Lower lobe of right lung (tissue), 2 donors: ENCODE measurements at regions not wholly inside any gene's neighbourhood (a gene's known extent, or its start where the extent isn't known, plus 50 kb on each side); places are given as distances from the start of the nearest gene placed in this dataset.
"Not testable (repeated sequence)": the region's sequence is repeated elsewhere in the genome, so short reads cannot be mapped to it uniquely, and the experiment has no call there.

Experiments used
- ATAC-seq, 2 donors: fragments of 200-7000 bp; cut with Tn5 transposase; one replicate each; pipeline ENCODE4 v1.9.1; 2020 to 2022; ENCODE audit warnings: mild to moderate bottlenecking in 2 of 2, moderate library complexity in 2 of 2
- DNase-seq: peaks from one replicate; pipeline ENCODE4 v3.0.0-alpha.2; 2020
- H3K27ac ChIP-seq: fragments of 200-600 bp; one replicate; pipeline ENCODE4 v1.8.0; 2022
- H3K27me3 ChIP-seq: fragments of 200-600 bp; one replicate; pipeline ENCODE4 v1.8.0; 2022; ENCODE audit warnings: low read depth
- H3K36me3 ChIP-seq: fragments of 200-600 bp; one replicate; pipeline ENCODE4 v1.8.0; 2022; ENCODE audit warnings: mild to moderate bottlenecking
- H3K4me1 ChIP-seq: fragments of 200-600 bp; one replicate; pipeline ENCODE4 v1.8.0; 2022
- H3K4me3 ChIP-seq: fragments of 200-600 bp; one replicate; pipeline ENCODE4 v1.8.0; 2022; ENCODE audit warnings: mild to moderate bottlenecking
- H3K9me3 ChIP-seq: fragments of 200-600 bp; one replicate; pipeline ENCODE4 v1.8.0; 2022
- CTCF ChIP-seq: fragments of 200-600 bp; IDR thresholded peaks from one replicate; pipeline ENCODE4 v1.8.0; 2022; ENCODE audit warnings: antibody characterized with exemption, mild to moderate bottlenecking
- intact Hi-C: fragments of 100-400 bp; cut with DNase I; formaldehyde crosslinking; loops from one replicate; pipeline ENCODE4 v1.11.0; 2022
- donor health status: DM: no; HTN: yes; CAD: no; lungs with severe emphysema.

DNA sequence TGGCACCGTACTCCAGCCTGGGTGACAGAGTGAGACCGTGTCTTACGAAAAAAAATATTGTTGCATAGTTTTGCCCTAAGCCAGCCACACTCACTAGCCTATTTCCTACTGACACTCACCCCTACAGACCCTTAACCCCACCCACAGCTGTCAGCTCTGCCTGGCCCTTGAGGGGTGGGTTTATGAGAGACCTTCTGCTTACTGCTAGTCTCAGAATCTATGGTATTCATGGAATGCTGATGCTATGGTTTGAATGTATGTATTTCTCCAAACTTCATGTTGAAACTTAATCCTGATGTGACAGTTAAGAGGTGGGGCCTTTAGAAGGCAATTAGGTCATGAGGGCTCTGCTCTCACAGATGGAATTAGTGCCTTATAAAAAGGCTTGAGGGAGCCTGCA, 79.2 kb upstream of the LRCH1 start:
- H3K36me3 ChIP-seq, result no peaks in the 10 kb centered on the region
- no peak for TF ChIP-seq CTCF
- no peaks in the 10 kb centered on the region for H3K4me1 ChIP-seq
- H3K27ac ChIP-seq, result no peak overlapping the region
- no peak for ATAC-seq
- DNase-seq, result no peak
- H3K27me3 ChIP-seq, result no peaks in the 10 kb centered on the region
- H3K4me3 ChIP-seq, result no peak overlapping the region
- H3K9me3 ChIP-seq, result no peaks in the 10 kb centered on the region
- intact Hi-C loops, result no loop called here

- Histone ChIP-seq H3K4me1 (no peaks in the 10 kb centered on the region), H3K27ac (no peak overlapping the region), H3K27me3 (no peaks in the 10 kb centered on the region), H3K4me3 (no peak overlapping the region), H3K36me3 (no peaks in the 10 kb centered on the region), H3K9me3 (no peaks in the 10 kb centered on the region)
- DNase-seq, result no peak
- TF ChIP-seq CTCF, result no peak
- intact Hi-C loops, result no loop called here
- ATAC-seq, result no peak
Observed at GRCh38 chr13:46472384-46472783, 80.6 kb upstream of the LRCH1 start.

DNA sequence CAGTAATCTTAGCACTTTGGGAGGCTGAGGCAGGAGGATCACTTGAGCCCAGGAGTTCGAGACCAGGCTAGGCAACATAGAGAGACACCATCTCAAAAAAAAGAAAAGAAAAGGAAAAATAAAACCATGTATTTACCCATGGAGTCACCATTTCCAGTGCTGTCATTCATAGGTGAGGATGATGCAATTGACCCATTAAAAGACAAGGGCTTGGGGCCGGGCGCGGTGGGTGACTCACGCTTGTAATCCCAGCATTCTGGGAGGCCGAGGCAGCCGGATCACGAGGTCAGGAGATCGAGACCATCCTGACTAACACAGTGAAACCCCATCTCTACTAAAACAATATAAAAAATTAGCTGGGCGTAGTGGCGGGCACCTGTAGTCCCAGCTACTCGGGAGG, 82.6 kb upstream of the RUBCNL start:
- H3K36me3 ChIP-seq, H3K4me1 ChIP-seq, H3K4me3 ChIP-seq, DNase-seq, intact Hi-C loops, ATAC-seq, H3K27me3 ChIP-seq, H3K9me3 ChIP-seq, H3K27ac ChIP-seq: not testable (repeated sequence)

GRCh38 chr13:46468570-46469463, 81.8 kb upstream of the RUBCNL start:
- Histone ChIP-seq H3K9me3 (no peaks in the 10 kb centered on the region), H3K27ac (no peak overlapping the region), H3K36me3 (no peaks in the 10 kb centered on the region), H3K4me3 (no peak overlapping the region), H3K27me3 (no peaks in the 10 kb centered on the region), H3K4me1 (no peaks in the 10 kb centered on the region)
- ATAC-seq (no peak), DNase-seq (no peak)
- no peak for TF ChIP-seq CTCF
- intact Hi-C loops, result no loop called here

DNA sequence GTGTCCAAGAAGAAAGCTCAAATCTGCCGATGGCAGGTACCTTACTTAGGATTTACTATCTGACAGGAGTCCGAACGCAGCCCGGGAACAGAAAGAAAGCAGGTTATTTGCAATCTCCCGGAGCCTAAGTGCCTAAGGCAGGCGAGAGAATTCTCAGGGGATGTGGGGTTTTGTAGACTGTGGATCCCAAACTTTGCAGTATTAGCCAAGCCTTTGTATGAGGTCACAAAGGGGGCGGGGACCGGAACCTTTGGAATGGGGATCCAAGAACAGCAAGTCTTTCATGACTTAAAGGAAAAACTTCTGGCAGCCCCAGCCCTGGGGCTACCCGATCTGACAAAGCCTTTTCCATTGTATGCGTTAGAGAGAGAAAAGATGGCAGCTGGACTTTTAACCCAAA, 80.6 kb upstream of the RUBCNL start:
- H3K36me3 ChIP-seq, DNase-seq, ATAC-seq, intact Hi-C loops, H3K27ac ChIP-seq, H3K27me3 ChIP-seq, H3K4me1 ChIP-seq, H3K9me3 ChIP-seq, H3K4me3 ChIP-seq: not testable (repeated sequence)

DNA sequence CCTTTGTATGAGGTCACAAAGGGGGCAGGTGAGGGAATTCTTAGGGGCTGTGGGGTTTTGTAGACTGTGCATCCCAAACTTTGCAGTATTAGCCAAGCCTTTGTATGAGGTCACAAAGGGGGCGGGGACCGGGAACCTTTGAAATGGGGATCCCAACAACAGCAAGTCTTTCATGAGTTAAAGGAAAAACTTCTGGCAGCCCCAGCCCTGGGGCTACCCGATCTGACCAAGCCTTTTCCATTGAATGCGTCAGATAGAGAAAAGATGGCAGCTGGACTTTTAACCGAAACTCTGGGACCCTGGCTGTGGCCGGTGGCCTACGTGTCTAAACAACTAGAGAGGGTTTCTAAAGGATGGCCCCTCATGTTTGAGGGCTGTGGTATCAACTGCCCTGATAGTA, 79.0 kb upstream of the RUBCNL start:
- H3K4me3 ChIP-seq, H3K27ac ChIP-seq, H3K4me1 ChIP-seq, ATAC-seq, H3K36me3 ChIP-seq, H3K27me3 ChIP-seq, intact Hi-C loops, DNase-seq, H3K9me3 ChIP-seq: not testable (repeated sequence)

DNA sequence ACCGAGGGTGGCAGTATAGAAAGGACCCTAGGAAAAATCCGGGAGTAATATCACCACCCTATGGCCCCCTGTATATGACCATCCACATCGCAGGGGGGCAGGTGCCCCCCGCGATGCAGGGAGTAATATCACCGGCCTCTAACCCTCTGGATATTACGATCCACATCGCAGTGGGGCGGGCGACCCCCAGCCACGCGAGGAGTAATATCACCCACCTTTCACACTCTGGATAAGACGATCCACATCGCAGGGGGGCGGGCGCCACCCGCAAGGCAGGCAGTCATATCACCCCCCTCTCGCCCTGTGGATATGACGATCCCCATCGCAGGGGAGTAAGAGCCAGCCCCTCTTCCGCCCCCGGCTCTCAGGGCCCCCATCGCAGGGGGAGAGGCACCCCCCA, 76.7 kb upstream of the RUBCNL start:
- intact Hi-C loops, result no loop called here
- no peak for DNase-seq
- no peak for TF ChIP-seq CTCF
- Histone ChIP-seq H3K27ac (no peak overlapping the region), H3K9me3 (no peaks in the 10 kb centered on the region), H3K36me3 (no peaks in the 10 kb centered on the region), H3K4me3 (no peak overlapping the region), H3K4me1 (no peaks in the 10 kb centered on the region), H3K27me3 (no peaks in the 10 kb centered on the region)
- no peak for ATAC-seq

GRCh38 chr13:46460223-46460622, 73.2 kb upstream of the RUBCNL start:
- H3K27me3 ChIP-seq, DNase-seq, H3K4me3 ChIP-seq, ATAC-seq, H3K27ac ChIP-seq, intact Hi-C loops, H3K9me3 ChIP-seq, H3K36me3 ChIP-seq, H3K4me1 ChIP-seq: not testable (repeated sequence)

- DNase-seq, ATAC-seq, H3K4me1 ChIP-seq: not testable (repeated sequence)
Observed at GRCh38 chr13:46457255-46457654, 70.2 kb upstream of the RUBCNL start.

GRCh38 chr13:46455924-46456323, 68.9 kb upstream of the RUBCNL start:
- H3K4me3 ChIP-seq, intact Hi-C loops, H3K9me3 ChIP-seq, H3K27ac ChIP-seq, H3K27me3 ChIP-seq, H3K36me3 ChIP-seq, H3K4me1 ChIP-seq: not testable (repeated sequence)
- DNase-seq (peak; percentile 55), ATAC-seq (peak; percentile 47 to 83)

More at GRCh38 chr13:46457255-46457654, 70.2 kb upstream of the RUBCNL start:
- H3K4me3 ChIP-seq, H3K9me3 ChIP-seq, H3K27me3 ChIP-seq, intact Hi-C loops, H3K36me3 ChIP-seq, H3K27ac ChIP-seq: not testable (repeated sequence)
